ENCODE measurements at regions not wholly inside any gene's neighbourhood (a gene's known extent, or its start where the extent isn't known, plus 50 kb on each side); places are given as distances from the start of the nearest gene placed in this dataset.

GRCh38 chrX:46340696-46341095 is 204.5 kb downstream of the ZNF674 start:
- no peak for TF ChIP-seq CTCF (IDR thresholded peaks at IDR 0.05; ENCODE audit: insufficient read depth, low read depth, low read length)
- 0 out of 2 replicates have a peak, but pooled peaks cover 1% of the 10 kb centered on the region for H3K27me3 ChIP-seq (ENCODE audit: control insufficient read depth, insufficient read depth, low read length)
- H3K36me3 ChIP-seq (ENCODE audit: control insufficient read depth, insufficient read depth, low read length), result no peaks in the 10 kb centered on the region
- no peak overlapping the region for H3K4me3 ChIP-seq (ENCODE audit: low read depth, low read length)
- CTCF ChIA-PET, result no interaction called here
- no peak for DNase-seq (ENCODE audit: low read depth)
- POLR2A ChIA-PET, result no interaction called here

- Histone ChIP-seq H3K27me3 (ENCODE audit: control insufficient read depth, insufficient read depth, low read length) (no peaks in the 10 kb centered on the region), H3K4me3 (ENCODE audit: low read depth, low read length) (no peak overlapping the region), H3K36me3 (ENCODE audit: control insufficient read depth, insufficient read depth, low read length) (no peaks in the 10 kb centered on the region)
- TF ChIP-seq CTCF (IDR thresholded peaks at IDR 0.05; ENCODE audit: insufficient read depth, low read depth, low read length), result no peak
- ChIA-PET CTCF (interaction anchor here (1.2 kb wide), 1 partner anchor 8 kb away, joined by 3 read pairs; no protein-coding TSS in a partner anchor), POLR2A (no interaction called here)
- no peak for DNase-seq (ENCODE audit: low read depth)
Measured at GRCh38 chrX:46333550-46333949, 211.7 kb downstream of the ZNF674 start.

- no peaks in the 10 kb centered on the region for H3K36me3 ChIP-seq (ENCODE audit: control insufficient read depth, insufficient read depth, low read length)
- POLR2A ChIA-PET, result no interaction called here
- TF ChIP-seq CTCF (IDR thresholded peaks at IDR 0.05; ENCODE audit: insufficient read depth, low read depth, low read length), result no peak
- DNase-seq (ENCODE audit: low read depth), result no peak
- H3K4me3 ChIP-seq (ENCODE audit: low read depth, low read length), result no peak overlapping the region
- H3K27me3 ChIP-seq (ENCODE audit: control insufficient read depth, insufficient read depth, low read length), result no peaks in the 10 kb centered on the region
- CTCF ChIA-PET, result no interaction called here
Measured at GRCh38 chrX:46330981-46331380, 214.2 kb downstream of the ZNF674 start.

GRCh38 chrX:46330513-46330912 is 214.7 kb downstream of the ZNF674 start:
- Histone ChIP-seq H3K4me3 (ENCODE audit: low read depth, low read length) (no peak overlapping the region), H3K36me3 (ENCODE audit: control insufficient read depth, insufficient read depth, low read length) (no peaks in the 10 kb centered on the region), H3K27me3 (ENCODE audit: control insufficient read depth, insufficient read depth, low read length) (no peaks in the 10 kb centered on the region)
- POLR2A ChIA-PET, result no interaction called here
- CTCF ChIA-PET, result no interaction called here
- DNase-seq (ENCODE audit: low read depth), result no peak
- no peak for TF ChIP-seq CTCF (IDR thresholded peaks at IDR 0.05; ENCODE audit: insufficient read depth, low read depth, low read length)

- Histone ChIP-seq H3K27me3 (ENCODE audit: control insufficient read depth, insufficient read depth, low read length) (no peaks in the 10 kb centered on the region), H3K4me3 (ENCODE audit: low read depth, low read length) (no peak overlapping the region), H3K36me3 (ENCODE audit: control insufficient read depth, insufficient read depth, low read length) (no peaks in the 10 kb centered on the region)
- no peak for DNase-seq (ENCODE audit: low read depth)
- ChIA-PET CTCF (no interaction called here), POLR2A (no interaction called here)
- no peak for TF ChIP-seq CTCF (IDR thresholded peaks at IDR 0.05; ENCODE audit: insufficient read depth, low read depth, low read length)
Measured at GRCh38 chrX:46328133-46328532, 217.1 kb downstream of the ZNF674 start.

All from BJ (cell line).